ENCODE measurements at regions not wholly inside any gene's neighbourhood (a gene's known extent, or its start where the extent isn't known, plus 50 kb on each side); places are given as distances from the start of the nearest gene placed in this dataset.

GRCh38 chr2:226515344-226516055 is 284.1 kb downstream of the IRS1 start:
- Mint-ChIP-seq H3K36me3 (no peaks in the 10 kb centered on the region), H3K4me3 (no peak overlapping the region), H3K27ac (no peak overlapping the region), H3K9me3 (no peaks in the 10 kb centered on the region), H3K4me1 (no peaks in the 10 kb centered on the region), H3K27me3 (no peaks in the 10 kb centered on the region)
- ATAC-seq: no peak

- H3K36me3 Mint-ChIP-seq: no peaks in the 10 kb centered on the region
- H3K9me3 Mint-ChIP-seq: no peaks in the 10 kb centered on the region
- no peak overlapping the region for H3K27ac Mint-ChIP-seq
- no peaks in the 10 kb centered on the region for H3K4me1 Mint-ChIP-seq
- H3K4me3 Mint-ChIP-seq: no peak overlapping the region
- H3K27me3 Mint-ChIP-seq: no peaks in the 10 kb centered on the region
- no peak for ATAC-seq
These were observed 284.7 kb downstream of the IRS1 start for GRCh38 chr2:226514895-226515294.

- Mint-ChIP-seq H3K4me1 (no peaks in the 10 kb centered on the region), H3K9me3 (no peaks in the 10 kb centered on the region), H3K27ac (no peak overlapping the region), H3K27me3 (no peaks in the 10 kb centered on the region), H3K36me3 (no peaks in the 10 kb centered on the region), H3K4me3 (no peak overlapping the region)
- ATAC-seq: no peak
These were observed 288.3 kb downstream of the IRS1 start for GRCh38 chr2:226511311-226511710.

GRCh38 chr2:226508683-226509082 is 290.9 kb downstream of the IRS1 start:
- ATAC-seq: no peak
- H3K9me3 Mint-ChIP-seq: no peaks in the 10 kb centered on the region
- no peak overlapping the region for H3K4me3 Mint-ChIP-seq
- no peaks in the 10 kb centered on the region for H3K36me3 Mint-ChIP-seq
- no peaks in the 10 kb centered on the region for H3K4me1 Mint-ChIP-seq
- H3K27me3 Mint-ChIP-seq: no peaks in the 10 kb centered on the region
- no peak overlapping the region for H3K27ac Mint-ChIP-seq

- no peaks in the 10 kb centered on the region for H3K4me1 Mint-ChIP-seq
- H3K36me3 Mint-ChIP-seq: no peaks in the 10 kb centered on the region
- no peak for ATAC-seq
- no peaks in the 10 kb centered on the region for H3K27me3 Mint-ChIP-seq
- H3K4me3 Mint-ChIP-seq: no peak overlapping the region
- no peak overlapping the region for H3K27ac Mint-ChIP-seq
- no peaks in the 10 kb centered on the region for H3K9me3 Mint-ChIP-seq
These were observed 291.6 kb downstream of the IRS1 start for GRCh38 chr2:226508005-226508404.

GRCh38 chr2:226497146-226497909 is 302.3 kb downstream of the IRS1 start:
- Mint-ChIP-seq H3K27me3 (peaks cover 16% of the 10 kb centered on the region), H3K4me1 (no peaks in the 10 kb centered on the region), H3K9me3 (peaks cover 5% of the 10 kb centered on the region), H3K27ac (no peak overlapping the region), H3K36me3 (no peaks in the 10 kb centered on the region), H3K4me3 (no peak overlapping the region)
- no peak for ATAC-seq

GRCh38 chr2:226496273-226496550 is 303.4 kb downstream of the IRS1 start:
- no peaks in the 10 kb centered on the region for H3K9me3 Mint-ChIP-seq
- H3K4me1 Mint-ChIP-seq: no peaks in the 10 kb centered on the region
- ATAC-seq: no peak
- H3K27me3 Mint-ChIP-seq: peaks cover 16% of the 10 kb centered on the region
- H3K4me3 Mint-ChIP-seq: no peak overlapping the region
- no peak overlapping the region for H3K27ac Mint-ChIP-seq
- no peaks in the 10 kb centered on the region for H3K36me3 Mint-ChIP-seq

GRCh38 chr2:226495466-226496272 is 304.0 kb downstream of the IRS1 start:
- no peaks in the 10 kb centered on the region for H3K9me3 Mint-ChIP-seq
- H3K4me3 Mint-ChIP-seq: no peak overlapping the region
- peaks cover 16% of the 10 kb centered on the region for H3K27me3 Mint-ChIP-seq
- H3K4me1 Mint-ChIP-seq: no peaks in the 10 kb centered on the region
- H3K36me3 Mint-ChIP-seq: no peaks in the 10 kb centered on the region
- H3K27ac Mint-ChIP-seq: no peak overlapping the region
- ATAC-seq: no peak

GRCh38 chr2:226491112-226491511 is 308.5 kb downstream of the IRS1 start:
- Mint-ChIP-seq H3K27ac (no peak overlapping the region), H3K27me3 (no peaks in the 10 kb centered on the region), H3K4me3 (no peak overlapping the region), H3K4me1 (no peaks in the 10 kb centered on the region), H3K36me3 (no peaks in the 10 kb centered on the region), H3K9me3 (no peaks in the 10 kb centered on the region)
- no peak for ATAC-seq

- H3K4me1 Mint-ChIP-seq: no peaks in the 10 kb centered on the region
- no peak overlapping the region for H3K4me3 Mint-ChIP-seq
- no peaks in the 10 kb centered on the region for H3K9me3 Mint-ChIP-seq
- no peaks in the 10 kb centered on the region for H3K27me3 Mint-ChIP-seq
- ATAC-seq: peak; percentile 61
- no peaks in the 10 kb centered on the region for H3K36me3 Mint-ChIP-seq
- no peak overlapping the region for H3K27ac Mint-ChIP-seq
These were observed 309.7 kb downstream of the IRS1 start for GRCh38 chr2:226489775-226490541.

- Mint-ChIP-seq H3K27me3 (peaks cover 18% of the 10 kb centered on the region), H3K4me3 (no peak overlapping the region), H3K4me1 (no peaks in the 10 kb centered on the region), H3K9me3 (no peaks in the 10 kb centered on the region), H3K36me3 (no peaks in the 10 kb centered on the region), H3K27ac (no peak overlapping the region)
- ATAC-seq: no peak
These were observed 311.6 kb downstream of the IRS1 start for GRCh38 chr2:226488034-226488433.

GRCh38 chr2:226487573-226487972 is 312.0 kb downstream of the IRS1 start:
- Mint-ChIP-seq H3K9me3 (no peaks in the 10 kb centered on the region), H3K4me1 (no peaks in the 10 kb centered on the region), H3K36me3 (no peaks in the 10 kb centered on the region), H3K27ac (no peak overlapping the region), H3K27me3 (peaks cover 18% of the 10 kb centered on the region), H3K4me3 (no peak overlapping the region)
- no peak for ATAC-seq

- Mint-ChIP-seq H3K27me3 (peaks cover 18% of the 10 kb centered on the region), H3K27ac (no peak overlapping the region), H3K4me1 (no peaks in the 10 kb centered on the region), H3K36me3 (no peaks in the 10 kb centered on the region), H3K4me3 (no peak overlapping the region), H3K9me3 (no peaks in the 10 kb centered on the region)
- no peak for ATAC-seq
These were observed 315.6 kb downstream of the IRS1 start for GRCh38 chr2:226483745-226484619.

- H3K36me3 Mint-ChIP-seq: no peaks in the 10 kb centered on the region
- H3K27me3 Mint-ChIP-seq: peaks cover 18% of the 10 kb centered on the region
- no peaks in the 10 kb centered on the region for H3K9me3 Mint-ChIP-seq
- no peak overlapping the region for H3K4me3 Mint-ChIP-seq
- H3K27ac Mint-ChIP-seq: no peak overlapping the region
- no peaks in the 10 kb centered on the region for H3K4me1 Mint-ChIP-seq
- ATAC-seq: no peak
These were observed 316.5 kb downstream of the IRS1 start for GRCh38 chr2:226483143-226483542.
